GM13976 (cell line): ENCODE measurements at regions not wholly inside any gene's neighbourhood (a gene's known extent, or its start where the extent isn't known, plus 50 kb on each side); places are given as distances from the start of the nearest gene placed in this dataset.

Source experiments
- DNase-seq: peaks from one replicate; pipeline ENCODE4 v3.0.0; 2012; ENCODE audit warnings: low spot score
- CTCF ChIP-seq: IDR thresholded peaks from 2 replicates; pipeline ENCODE4 v1.5.1; 2012; ENCODE audit warnings: borderline replicate concordance, mild to moderate bottlenecking; ENCODE audit not compliant: insufficient read depth; ENCODE audit errors: extremely low read depth, missing control alignments, control extremely low read depth
- in situ Hi-C: fragments of 300-500 bp; cut with MboI; formaldehyde crosslinking; loops from one replicate; pipeline ENCODE4 v1.12.0; 2022; ENCODE audit warnings: low sequenced_read_pairs, mixed read lengths, inconsistent platforms; ENCODE audit not compliant: unreplicated experiment

- no peak for TF ChIP-seq CTCF
- in situ Hi-C loops = no loop called here
- DNase-seq = no peak
Measured at GRCh38 chr10:120983721-120984120, 132.6 kb downstream of the WDR11 start.

GRCh38 chr10:120984221-120984620 is 133.1 kb downstream of the WDR11 start:
- DNase-seq = no peak
- no peak for TF ChIP-seq CTCF
- in situ Hi-C loops = no loop called here

- DNase-seq = no peak
- TF ChIP-seq CTCF = no peak
- in situ Hi-C loops = no loop called here
Measured at GRCh38 chr10:120987359-120987758, 136.2 kb downstream of the WDR11 start.

- no peak for TF ChIP-seq CTCF
- in situ Hi-C loops = no loop called here
- DNase-seq = no peak
Measured at GRCh38 chr10:120988751-120989150, 137.6 kb downstream of the WDR11 start.

- no peak for TF ChIP-seq CTCF
- DNase-seq = no peak
- in situ Hi-C loops = no loop called here
Measured at GRCh38 chr10:120989279-120989678, 138.1 kb downstream of the WDR11 start.

- no peak for TF ChIP-seq CTCF
- no peak for DNase-seq
- in situ Hi-C loops = no loop called here
Measured at GRCh38 chr10:120989996-120990598, 138.9 kb downstream of the WDR11 start.
